Smooth muscle cell (in vitro differentiated cells): ENCODE measurements at regions not wholly inside any gene's neighbourhood (a gene's known extent, or its start where the extent isn't known, plus 50 kb on each side); places are given as distances from the start of the nearest gene placed in this dataset.

ENCODE experiments used
- DNase-seq: peaks from one replicate; lab custom pipeline; 2025; ENCODE audit not compliant: unreplicated experiment; lab: John Stamatoyannopoulos, UW
- H2AFZ ChIP-seq: fragments of 200-600 bp; sonication (generic); 2 replicates; pipeline ENCODE4 v1.6.0; 2016; ENCODE audit warnings: antibody characterized with exemption, low read depth, mild to moderate bottlenecking
- H3F3A ChIP-seq: fragments of 200-600 bp; sonication (generic); 2 replicates; pipeline ENCODE4 v1.6.0; 2017; ENCODE audit warnings: antibody characterized with exemption, low read depth
- H3K27ac ChIP-seq: fragments of 200-600 bp; sonication (generic); 2 replicates; pipeline ENCODE4 v1.5.1; 2016; ENCODE audit warnings: low read depth, mild to moderate bottlenecking
- H3K27me3 ChIP-seq: fragments of 200-600 bp; sonication (generic); 2 replicates; pipeline ENCODE4 v1.6.1; 2016; ENCODE audit warnings: low read depth, mild to moderate bottlenecking
- H3K36me3 ChIP-seq: fragments of 200-600 bp; sonication (generic); 2 replicates; pipeline ENCODE4 v1.5.1; 2016; ENCODE audit warnings: low read depth
- H3K4me1 ChIP-seq: fragments of 200-600 bp; sonication (generic); 2 replicates; pipeline ENCODE4 v1.5.1; 2016; ENCODE audit warnings: low read depth
- H3K4me2 ChIP-seq: fragments of 200-600 bp; sonication (generic); 2 replicates; pipeline ENCODE4 v1.6.0; 2016; ENCODE audit warnings: mild to moderate bottlenecking
- H3K4me3 ChIP-seq: fragments of 200-600 bp; sonication (generic); 2 replicates; pipeline ENCODE4 v1.5.1; 2016; ENCODE audit warnings: mild to moderate bottlenecking
- H3K79me2 ChIP-seq: fragments of 200-600 bp; sonication (generic); 2 replicates; pipeline ENCODE4 v1.6.0; 2016; ENCODE audit warnings: low read depth, mild to moderate bottlenecking
- H3K9ac ChIP-seq: fragments of 200-600 bp; sonication (generic); 2 replicates; pipeline ENCODE4 v1.6.0; 2016; ENCODE audit warnings: low read depth
- H3K9me3 ChIP-seq: fragments of 200-600 bp; sonication (generic); replicated peaks from 2 replicates; pipeline ENCODE4 v1.5.1; 2016; ENCODE audit warnings: low read depth
- H4K20me1 ChIP-seq: fragments of 200-600 bp; sonication (generic); 2 replicates; pipeline ENCODE4 v1.6.0; 2016; ENCODE audit warnings: low read depth
- CTCF ChIP-seq: fragments of 200-600 bp; sonication (generic); IDR thresholded peaks from 2 replicates; pipeline ENCODE4 v1.5.1; 2017; ENCODE audit warnings: borderline replicate concordance, mild to moderate bottlenecking, antibody characterized with exemption; ENCODE audit not compliant: insufficient read depth, poor library complexity, severe bottlenecking
- WGBS: methylation state at CpG from one replicate; pipeline ENCODE4 v1.1.7; 2016; ENCODE audit warnings: low lambda C conversion rate; 5-methylcytosine and 5-hydroxymethylcytosine counted together

GRCh38 chrX:26922278-26922677, 540.9 kb downstream of the PPP4R3C start:
- Histone ChIP-seq H3K4me2 (no peak overlapping the region), H3K9ac (no peak overlapping the region), H3K36me3 (no peaks in the 10 kb centered on the region), H3F3A (no peaks in the 10 kb centered on the region), H2AFZ (no peak overlapping the region), H3K4me1 (no peaks in the 10 kb centered on the region), H3K27ac (no peak overlapping the region), H3K79me2 (no peaks in the 10 kb centered on the region), H4K20me1 (no peaks in the 10 kb centered on the region), H3K27me3 (no peaks in the 10 kb centered on the region), H3K9me3 (no peaks in the 10 kb centered on the region), H3K4me3 (no peak overlapping the region)
- 61% methylated on average over 3 of the region's 3 CpGs for WGBS
- DNase-seq, result no peak
- no peak for TF ChIP-seq CTCF

- Histone ChIP-seq H3K9me3 (no peaks in the 10 kb centered on the region), H3K27me3 (no peaks in the 10 kb centered on the region), H3F3A (no peaks in the 10 kb centered on the region), H3K4me3 (no peak overlapping the region), H2AFZ (no peak overlapping the region), H4K20me1 (no peaks in the 10 kb centered on the region), H3K27ac (no peak overlapping the region), H3K4me2 (no peak overlapping the region), H3K36me3 (no peaks in the 10 kb centered on the region), H3K9ac (no peak overlapping the region), H3K4me1 (no peaks in the 10 kb centered on the region), H3K79me2 (no peaks in the 10 kb centered on the region)
- DNase-seq, result no peak
- 34% methylated on average over 4 of the region's 4 CpGs for WGBS
- peak; percentile 29 for TF ChIP-seq CTCF
These were observed 544.5 kb downstream of the PPP4R3C start for GRCh38 chrX:26918631-26919030.

GRCh38 chrX:26916991-26917390, 546.1 kb downstream of the PPP4R3C start:
- no peak overlapping the region for H3K4me2 ChIP-seq
- H3K4me3 ChIP-seq, result no peak overlapping the region
- no peaks in the 10 kb centered on the region for H3K79me2 ChIP-seq
- no peak overlapping the region for H2AFZ ChIP-seq
- no peaks in the 10 kb centered on the region for H3K9me3 ChIP-seq
- no peaks in the 10 kb centered on the region for H4K20me1 ChIP-seq
- no peaks in the 10 kb centered on the region for H3F3A ChIP-seq
- no peaks in the 10 kb centered on the region for H3K27me3 ChIP-seq
- DNase-seq, result no peak
- no peaks in the 10 kb centered on the region for H3K36me3 ChIP-seq
- no peaks in the 10 kb centered on the region for H3K4me1 ChIP-seq
- no peak overlapping the region for H3K9ac ChIP-seq
- no peak for TF ChIP-seq CTCF
- 64% methylated on average over 5 of the region's 5 CpGs for WGBS
- no peak overlapping the region for H3K27ac ChIP-seq

GRCh38 chrX:26915064-26915463, 548.1 kb downstream of the PPP4R3C start:
- Histone ChIP-seq H3K9me3 (no peaks in the 10 kb centered on the region), H3K36me3 (no peaks in the 10 kb centered on the region), H3K27ac (no peak overlapping the region), H3K4me3 (no peak overlapping the region), H2AFZ (no peak overlapping the region), H3F3A (no peaks in the 10 kb centered on the region), H3K27me3 (no peaks in the 10 kb centered on the region), H3K4me2 (no peak overlapping the region), H4K20me1 (no peaks in the 10 kb centered on the region), H3K79me2 (no peaks in the 10 kb centered on the region), H3K9ac (no peak overlapping the region), H3K4me1 (no peaks in the 10 kb centered on the region)
- WGBS, result 61% methylated on average over 2 of the region's 2 CpGs
- DNase-seq, result no peak
- TF ChIP-seq CTCF, result no peak
